ENCODE measurements at regions not wholly inside any gene's neighbourhood (a gene's known extent, or its start where the extent isn't known, plus 50 kb on each side); places are given as distances from the start of the nearest gene placed in this dataset.

- Mint-ChIP-seq H3K27ac (no peak overlapping the region), H3K4me1 (no peaks in the 10 kb centered on the region), H3K27me3 (no peaks in the 10 kb centered on the region), H3K4me3 (no peak overlapping the region), H3K9me3 (peaks cover 3% of the 10 kb centered on the region), H3K36me3 (no peaks in the 10 kb centered on the region)
- no peak for DNase-seq
Observed at GRCh38 chr5:62041156-62041756, 264.8 kb upstream of the KIF2A start.

GRCh38 chr5:62042007-62042406 lies 264.0 kb upstream of the KIF2A start:
- peaks cover 3% of the 10 kb centered on the region for H3K9me3 Mint-ChIP-seq
- H3K27ac Mint-ChIP-seq, result no peak overlapping the region
- H3K27me3 Mint-ChIP-seq, result no peaks in the 10 kb centered on the region
- no peaks in the 10 kb centered on the region for H3K36me3 Mint-ChIP-seq
- no peaks in the 10 kb centered on the region for H3K4me1 Mint-ChIP-seq
- H3K4me3 Mint-ChIP-seq, result no peak overlapping the region
- no peak for DNase-seq

GRCh38 chr5:62043289-62044280 lies 262.4 kb upstream of the KIF2A start:
- Mint-ChIP-seq H3K27ac (no peak overlapping the region), H3K4me3 (no peak overlapping the region), H3K36me3 (no peaks in the 10 kb centered on the region), H3K4me1 (no peaks in the 10 kb centered on the region), H3K9me3 (peaks cover 3% of the 10 kb centered on the region), H3K27me3 (no peaks in the 10 kb centered on the region)
- DNase-seq, result no peak

- no peak overlapping the region for H3K4me3 Mint-ChIP-seq
- H3K36me3 Mint-ChIP-seq, result no peaks in the 10 kb centered on the region
- no peaks in the 10 kb centered on the region for H3K27me3 Mint-ChIP-seq
- DNase-seq, result no peak
- no peaks in the 10 kb centered on the region for H3K4me1 Mint-ChIP-seq
- no peak overlapping the region for H3K27ac Mint-ChIP-seq
- peaks cover 3% of the 10 kb centered on the region for H3K9me3 Mint-ChIP-seq
Observed at GRCh38 chr5:62044989-62045388, 261.0 kb upstream of the KIF2A start.

GRCh38 chr5:62046191-62046590 lies 259.8 kb upstream of the KIF2A start:
- no peak overlapping the region for H3K27ac Mint-ChIP-seq
- H3K9me3 Mint-ChIP-seq, result peaks cover 3% of the 10 kb centered on the region
- no peaks in the 10 kb centered on the region for H3K4me1 Mint-ChIP-seq
- no peak for DNase-seq
- no peak overlapping the region for H3K4me3 Mint-ChIP-seq
- H3K36me3 Mint-ChIP-seq, result no peaks in the 10 kb centered on the region
- H3K27me3 Mint-ChIP-seq, result no peaks in the 10 kb centered on the region

- Mint-ChIP-seq H3K27ac (no peak overlapping the region), H3K36me3 (no peaks in the 10 kb centered on the region), H3K4me1 (no peaks in the 10 kb centered on the region), H3K4me3 (no peak overlapping the region), H3K27me3 (peaks cover 3% of the 10 kb centered on the region), H3K9me3 (no peaks in the 10 kb centered on the region)
- DNase-seq, result no peak
Observed at GRCh38 chr5:62051747-62052146, 254.3 kb upstream of the KIF2A start.

GRCh38 chr5:62059960-62060359 lies 246.0 kb upstream of the KIF2A start:
- Mint-ChIP-seq H3K4me3 (no peak overlapping the region), H3K9me3 (peaks cover 2% of the 10 kb centered on the region), H3K27ac (no peak overlapping the region), H3K27me3 (peaks cover 4% of the 10 kb centered on the region), H3K4me1 (no peaks in the 10 kb centered on the region), H3K36me3 (no peaks in the 10 kb centered on the region)
- DNase-seq, result no peak

GRCh38 chr5:62065050-62065449 lies 241.0 kb upstream of the KIF2A start:
- no peaks in the 10 kb centered on the region for H3K36me3 Mint-ChIP-seq
- DNase-seq, result no peak
- no peak overlapping the region for H3K4me3 Mint-ChIP-seq
- H3K27ac Mint-ChIP-seq, result no peak overlapping the region
- no peaks in the 10 kb centered on the region for H3K9me3 Mint-ChIP-seq
- H3K4me1 Mint-ChIP-seq, result no peaks in the 10 kb centered on the region
- H3K27me3 Mint-ChIP-seq, result no peaks in the 10 kb centered on the region

- Mint-ChIP-seq H3K36me3 (no peaks in the 10 kb centered on the region), H3K27ac (no peak overlapping the region), H3K4me1 (no peaks in the 10 kb centered on the region), H3K9me3 (no peaks in the 10 kb centered on the region), H3K4me3 (no peak overlapping the region), H3K27me3 (no peaks in the 10 kb centered on the region)
- no peak for DNase-seq
Observed at GRCh38 chr5:62066761-62067277, 239.2 kb upstream of the KIF2A start.

GRCh38 chr5:62068554-62068953 lies 237.5 kb upstream of the KIF2A start:
- H3K4me3 Mint-ChIP-seq, result no peak overlapping the region
- no peaks in the 10 kb centered on the region for H3K9me3 Mint-ChIP-seq
- H3K36me3 Mint-ChIP-seq, result no peaks in the 10 kb centered on the region
- no peaks in the 10 kb centered on the region for H3K27me3 Mint-ChIP-seq
- H3K4me1 Mint-ChIP-seq, result no peaks in the 10 kb centered on the region
- H3K27ac Mint-ChIP-seq, result no peak overlapping the region
- no peak for DNase-seq

- no peaks in the 10 kb centered on the region for H3K9me3 Mint-ChIP-seq
- no peaks in the 10 kb centered on the region for H3K4me1 Mint-ChIP-seq
- no peak for DNase-seq
- H3K4me3 Mint-ChIP-seq, result no peak overlapping the region
- H3K27ac Mint-ChIP-seq, result no peak overlapping the region
- H3K27me3 Mint-ChIP-seq, result peaks cover 3% of the 10 kb centered on the region
- no peaks in the 10 kb centered on the region for H3K36me3 Mint-ChIP-seq
Observed at GRCh38 chr5:62077387-62077786, 228.6 kb upstream of the KIF2A start.

- no peaks in the 10 kb centered on the region for H3K9me3 Mint-ChIP-seq
- peaks cover 3% of the 10 kb centered on the region for H3K27me3 Mint-ChIP-seq
- no peak for DNase-seq
- no peaks in the 10 kb centered on the region for H3K36me3 Mint-ChIP-seq
- H3K4me3 Mint-ChIP-seq, result no peak overlapping the region
- H3K4me1 Mint-ChIP-seq, result no peaks in the 10 kb centered on the region
- no peak overlapping the region for H3K27ac Mint-ChIP-seq
Observed at GRCh38 chr5:62077823-62078550, 228.0 kb upstream of the KIF2A start.

- Mint-ChIP-seq H3K4me3 (no peak overlapping the region), H3K27me3 (peaks cover 3% of the 10 kb centered on the region), H3K4me1 (no peaks in the 10 kb centered on the region), H3K36me3 (no peaks in the 10 kb centered on the region), H3K9me3 (no peaks in the 10 kb centered on the region), H3K27ac (no peak overlapping the region)
- no peak for DNase-seq
Observed at GRCh38 chr5:62082370-62082801, 223.6 kb upstream of the KIF2A start.

- Mint-ChIP-seq H3K4me1 (no peaks in the 10 kb centered on the region), H3K27ac (no peak overlapping the region), H3K27me3 (peaks cover 3% of the 10 kb centered on the region), H3K9me3 (no peaks in the 10 kb centered on the region), H3K4me3 (no peak overlapping the region), H3K36me3 (no peaks in the 10 kb centered on the region)
- DNase-seq, result no peak
Observed at GRCh38 chr5:62083247-62083646, 222.8 kb upstream of the KIF2A start.

GRCh38 chr5:62083661-62084060 lies 222.3 kb upstream of the KIF2A start:
- Mint-ChIP-seq H3K27me3 (peaks cover 3% of the 10 kb centered on the region), H3K4me3 (no peak overlapping the region), H3K4me1 (no peaks in the 10 kb centered on the region), H3K9me3 (no peaks in the 10 kb centered on the region), H3K36me3 (no peaks in the 10 kb centered on the region), H3K27ac (no peak overlapping the region)
- DNase-seq, result no peak
